ENCODE measurements at regions not wholly inside any gene's neighbourhood (a gene's known extent, or its start where the extent isn't known, plus 50 kb on each side); places are given as distances from the start of the nearest gene placed in this dataset.

DNA sequence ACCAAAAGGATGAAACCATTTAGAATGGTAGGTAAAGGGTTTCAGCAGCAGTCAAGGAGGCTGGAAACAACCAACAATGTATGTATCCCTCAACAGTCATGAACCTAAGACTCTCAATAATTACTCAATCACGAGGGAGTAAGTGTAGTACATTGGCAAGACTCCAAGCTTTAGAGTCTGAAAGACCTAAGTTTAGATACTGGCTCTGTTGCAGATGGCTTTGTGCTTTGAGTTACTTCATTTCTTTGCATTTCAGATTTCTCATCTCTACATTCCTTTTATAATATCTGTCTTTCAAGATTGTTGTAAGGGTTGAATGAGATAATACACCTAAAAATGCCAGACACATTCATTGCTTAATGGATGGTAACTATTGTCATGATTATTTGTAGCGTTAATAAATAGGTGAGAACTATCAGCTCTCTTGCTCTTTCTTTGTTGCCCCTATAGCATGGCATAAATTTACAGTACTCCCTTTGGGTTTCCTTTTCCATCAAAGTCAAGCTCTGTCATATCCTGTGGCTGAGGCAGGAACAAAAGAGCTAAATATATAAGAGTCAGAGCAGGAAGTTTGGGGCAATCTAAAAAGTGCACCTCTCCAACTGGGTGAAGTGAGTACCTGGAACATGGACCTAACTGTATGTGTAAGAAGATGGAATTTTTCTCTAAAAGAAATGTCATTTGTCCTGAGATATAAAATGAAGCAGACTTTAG, 228.2 kb upstream of the ZC3H12C start:
- TF ChIP-seq SP1 (IDR thresholded peaks at IDR 0.05; ENCODE audit: low read depth, low read length) (no peak), ESRRA (IDR thresholded peaks at IDR 0.05; ENCODE audit: low read length) (no peak), ZBTB33 (IDR thresholded peaks at IDR 0.05) (no peak), SPI1 (IDR thresholded peaks at IDR 0.05; ENCODE audit: borderline replicate concordance, insufficient read depth, low read depth, low read length) (no peak), RELA (IDR thresholded peaks at IDR 0.05; ENCODE audit: borderline replicate concordance, partially characterized antibody) (no peak), EP300 (IDR thresholded peaks at IDR 0.05; ENCODE audit: borderline replicate concordance in 1 of 2, control insufficient read depth in 1 of 2, low read depth in 2 of 2, low read length in 2 of 2) (no peak), SIN3A (IDR thresholded peaks at IDR 0.05; ENCODE audit: low read depth, low read length) (no peak)
- TF ChIP-seq, protein P1, sequence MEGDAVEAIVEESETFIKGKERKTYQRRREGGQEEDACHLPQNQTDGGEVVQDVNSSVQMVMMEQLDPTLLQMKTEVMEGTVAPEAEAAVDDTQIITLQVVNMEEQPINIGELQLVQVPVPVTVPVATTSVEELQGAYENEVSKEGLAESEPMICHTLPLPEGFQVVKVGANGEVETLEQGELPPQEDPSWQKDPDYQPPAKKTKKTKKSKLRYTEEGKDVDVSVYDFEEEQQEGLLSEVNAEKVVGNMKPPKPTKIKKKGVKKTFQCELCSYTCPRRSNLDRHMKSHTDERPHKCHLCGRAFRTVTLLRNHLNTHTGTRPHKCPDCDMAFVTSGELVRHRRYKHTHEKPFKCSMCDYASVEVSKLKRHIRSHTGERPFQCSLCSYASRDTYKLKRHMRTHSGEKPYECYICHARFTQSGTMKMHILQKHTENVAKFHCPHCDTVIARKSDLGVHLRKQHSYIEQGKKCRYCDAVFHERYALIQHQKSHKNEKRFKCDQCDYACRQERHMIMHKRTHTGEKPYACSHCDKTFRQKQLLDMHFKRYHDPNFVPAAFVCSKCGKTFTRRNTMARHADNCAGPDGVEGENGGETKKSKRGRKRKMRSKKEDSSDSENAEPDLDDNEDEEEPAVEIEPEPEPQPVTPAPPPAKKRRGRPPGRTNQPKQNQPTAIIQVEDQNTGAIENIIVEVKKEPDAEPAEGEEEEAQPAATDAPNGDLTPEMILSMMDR (IDR thresholded peaks at IDR 0.05 in 2 of 3, conservative IDR thresholded peaks at IDR 0.05 in 1 of 3; ENCODE audit: control insufficient read depth in 2 of 3, extremely low read depth in 1 of 3, insufficient read depth in 1 of 3, low read depth in 3 of 3, low read length in 3 of 3) = no peak
- TF ChIP-seq, protein P2, sequence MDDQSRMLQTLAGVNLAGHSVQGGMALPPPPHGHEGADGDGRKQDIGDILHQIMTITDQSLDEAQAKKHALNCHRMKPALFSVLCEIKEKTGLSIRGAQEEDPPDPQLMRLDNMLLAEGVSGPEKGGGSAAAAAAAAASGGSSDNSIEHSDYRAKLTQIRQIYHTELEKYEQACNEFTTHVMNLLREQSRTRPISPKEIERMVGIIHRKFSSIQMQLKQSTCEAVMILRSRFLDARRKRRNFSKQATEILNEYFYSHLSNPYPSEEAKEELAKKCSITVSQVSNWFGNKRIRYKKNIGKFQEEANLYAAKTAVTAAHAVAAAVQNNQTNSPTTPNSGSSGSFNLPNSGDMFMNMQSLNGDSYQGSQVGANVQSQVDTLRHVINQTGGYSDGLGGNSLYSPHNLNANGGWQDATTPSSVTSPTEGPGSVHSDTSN (IDR thresholded peaks at IDR 0.05; ENCODE audit: insufficient replicate concordance, low read depth, low read length) = no peak
